Type B pancreatic cell (in vitro differentiated cells): ENCODE measurements at regions not wholly inside any gene's neighbourhood (a gene's known extent, or its start where the extent isn't known, plus 50 kb on each side); places are given as distances from the start of the nearest gene placed in this dataset.
A peak's percentile ranks its signal among the peaks of the same experiment; 100 is the strongest.

Experiments used
- DNase-seq: peaks from one replicate; pipeline ENCODE4 v3.0.0; 2021; ENCODE audit warnings: mixed read lengths; ENCODE audit not compliant: unreplicated experiment; ENCODE audit errors: extremely low spot score
- H3K27ac Mint-ChIP-seq: 2 replicates; pipeline ENCODE4 v1.8.0; 2021; ENCODE audit warnings: mild to moderate bottlenecking, mixed read lengths
- H3K27me3 Mint-ChIP-seq: 2 replicates; pipeline ENCODE4 v1.8.0; 2021; ENCODE audit warnings: mixed read lengths
- H3K36me3 Mint-ChIP-seq: 2 replicates; pipeline ENCODE4 v1.8.0; 2021; ENCODE audit warnings: mixed read lengths
- H3K4me1 Mint-ChIP-seq: one replicate; pipeline ENCODE4 v1.8.0; 2021; ENCODE audit warnings: mixed read lengths; ENCODE audit not compliant: unreplicated experiment
- H3K4me3 Mint-ChIP-seq: 2 replicates; pipeline ENCODE4 v1.8.0; 2021; ENCODE audit warnings: mild to moderate bottlenecking, mixed read lengths
- H3K9me3 Mint-ChIP-seq: 2 replicates; pipeline ENCODE4 v1.8.0; 2021; ENCODE audit warnings: mixed read lengths
- CTCF ChIP-seq: fragments of 200-600 bp; sonication (generic); conservative IDR thresholded peaks from 2 replicates; pipeline ENCODE4 v1.5.0; 2021; ENCODE audit warnings: antibody characterized with exemption, mild to moderate bottlenecking

- no peak for DNase-seq
- no peaks in the 10 kb centered on the region for H3K4me1 Mint-ChIP-seq
These were observed 254.5 kb upstream of the RPS6KA3 start for GRCh38 chrX:20521222-20521621.

DNA sequence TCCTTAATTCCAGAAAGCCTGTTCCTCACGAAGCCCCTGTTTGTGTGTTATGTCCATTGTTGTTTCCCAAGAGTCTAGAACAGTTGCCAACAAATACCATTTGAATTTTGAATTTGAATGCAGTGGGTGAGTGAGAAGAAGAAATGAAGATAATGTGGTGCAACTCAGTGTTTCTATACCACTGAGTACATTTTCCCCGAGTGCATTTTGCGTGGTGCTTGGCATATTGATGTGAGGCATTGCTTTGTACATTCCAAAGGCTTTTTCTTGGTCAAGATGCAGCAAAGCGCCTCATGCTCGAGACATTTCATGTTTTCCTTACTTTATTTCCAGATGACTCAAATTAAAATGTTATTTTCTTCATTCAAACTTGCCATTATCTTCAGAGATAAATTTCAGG, 253.1 kb upstream of the RPS6KA3 start:
- Mint-ChIP-seq H3K27ac (no peak overlapping the region), H3K36me3 (no peaks in the 10 kb centered on the region), H3K27me3 (peaks cover 6% of the 10 kb centered on the region), H3K4me3 (no peak overlapping the region), H3K4me1 (no peaks in the 10 kb centered on the region), H3K9me3 (peaks cover 5% of the 10 kb centered on the region)
- no peak for DNase-seq
- TF ChIP-seq CTCF, result no peak

More at GRCh38 chrX:20521222-20521621, 254.5 kb upstream of the RPS6KA3 start:
- Mint-ChIP-seq H3K27me3 (peaks cover 6% of the 10 kb centered on the region), H3K27ac (no peak overlapping the region), H3K4me3 (no peak overlapping the region), H3K9me3 (no peaks in the 10 kb centered on the region), H3K36me3 (no peaks in the 10 kb centered on the region)
- TF ChIP-seq CTCF, result no peak

DNA sequence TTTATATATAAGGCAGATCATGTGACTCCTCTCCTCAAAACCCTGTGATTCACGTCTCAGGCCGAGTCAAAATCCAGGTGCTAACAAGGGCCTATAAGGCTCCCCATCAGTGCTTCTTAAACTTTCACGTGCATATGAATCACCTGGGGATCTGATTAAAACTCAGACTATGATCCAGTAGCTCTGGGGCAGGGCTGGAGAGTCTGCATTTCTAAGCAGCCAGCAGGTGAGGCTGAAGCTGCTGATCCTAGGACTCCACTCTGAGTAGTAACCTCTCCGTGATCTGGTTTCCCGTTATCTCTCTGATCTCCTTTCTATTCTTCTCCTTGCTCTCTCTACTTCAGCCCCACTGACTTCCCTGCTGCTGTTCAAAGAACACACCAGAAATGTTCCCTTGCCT, 252.4 kb upstream of the RPS6KA3 start:
- Mint-ChIP-seq H3K4me3 (no peak overlapping the region), H3K27me3 (peaks cover 6% of the 10 kb centered on the region), H3K9me3 (peaks cover 5% of the 10 kb centered on the region), H3K4me1 (no peaks in the 10 kb centered on the region), H3K36me3 (no peaks in the 10 kb centered on the region), H3K27ac (no peak overlapping the region)
- no peak for TF ChIP-seq CTCF
- DNase-seq, result no peak

DNA sequence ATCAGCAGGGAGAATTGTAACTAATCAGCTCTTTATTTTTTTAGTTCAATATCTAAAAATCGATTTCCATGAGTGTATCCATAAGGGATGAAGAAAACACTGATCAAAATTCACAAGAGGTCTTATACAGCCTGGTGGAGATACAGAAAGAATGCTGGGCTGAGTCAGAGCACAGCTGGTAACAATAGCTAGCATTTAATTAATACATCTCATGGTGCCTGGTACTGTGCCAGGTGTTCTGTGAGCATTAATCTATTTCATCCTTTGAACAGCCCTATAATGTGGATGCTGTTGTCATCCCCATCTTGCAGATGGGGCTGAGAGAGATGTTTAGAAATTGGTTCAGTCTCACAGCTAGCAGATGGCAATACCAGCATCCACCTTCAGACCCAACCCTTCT, 250.9 kb upstream of the RPS6KA3 start:
- no peak for DNase-seq
- Mint-ChIP-seq H3K9me3 (peaks cover 5% of the 10 kb centered on the region), H3K4me3 (no peak overlapping the region), H3K4me1 (no peaks in the 10 kb centered on the region), H3K27me3 (peaks cover 6% of the 10 kb centered on the region), H3K36me3 (no peaks in the 10 kb centered on the region), H3K27ac (no peak overlapping the region)
- TF ChIP-seq CTCF, result no peak

- DNase-seq, result no peak
- TF ChIP-seq CTCF, result no peak
- Mint-ChIP-seq H3K9me3 (peaks cover 5% of the 10 kb centered on the region), H3K36me3 (no peaks in the 10 kb centered on the region), H3K4me3 (no peak overlapping the region), H3K4me1 (no peaks in the 10 kb centered on the region), H3K27me3 (peaks cover 6% of the 10 kb centered on the region), H3K27ac (peak overlapping the region; percentile 95)
These were observed 249.2 kb upstream of the RPS6KA3 start for GRCh38 chrX:20515841-20516461.

GRCh38 chrX:20514358-20514757, 247.6 kb upstream of the RPS6KA3 start:
- no peak for TF ChIP-seq CTCF
- DNase-seq, result no peak
- H3K27ac Mint-ChIP-seq, result no peak overlapping the region
- no peaks in the 10 kb centered on the region for H3K4me1 Mint-ChIP-seq
- peaks cover 5% of the 10 kb centered on the region for H3K9me3 Mint-ChIP-seq
- no peaks in the 10 kb centered on the region for H3K36me3 Mint-ChIP-seq
- no peak overlapping the region for H3K4me3 Mint-ChIP-seq
- H3K27me3 Mint-ChIP-seq, result peaks cover 5% of the 10 kb centered on the region
